ENCODE measurements at regions not wholly inside any gene's neighbourhood (a gene's known extent, or its start where the extent isn't known, plus 50 kb on each side); places are given as distances from the start of the nearest gene placed in this dataset.

GRCh38 chr10:107657851-107658250 is 493.3 kb upstream of the SORCS1 start:
- no peak overlapping the region for H3K9ac ChIP-seq (ENCODE audit: insufficient read length)
- no peak overlapping the region for H3K27ac ChIP-seq
- H3K36me3 ChIP-seq (ENCODE audit: insufficient read depth, low read length): no peaks in the 10 kb centered on the region
- H3K9me3 ChIP-seq (ENCODE audit: low read depth, low read length): no peaks in the 10 kb centered on the region
- no peak for DNase-seq (ENCODE audit: low read depth, low spot score)
- TF ChIP-seq EZH2 (IDR thresholded peaks at IDR 0.05): no peak
- TF ChIP-seq FOXP2 (optimal IDR thresholded peaks at IDR 0.05; ENCODE audit: control extremely low read depth, extremely low read length, insufficient read depth): no peak
- TF ChIP-seq POLR2AphosphoS5 (IDR thresholded peaks at IDR 0.05; ENCODE audit: borderline replicate concordance, low read depth, low read length): no peak
- no peak overlapping the region for H3K4me3 ChIP-seq

GRCh38 chr10:107656932-107657331 is 492.4 kb upstream of the SORCS1 start:
- no peak overlapping the region for H3K27ac ChIP-seq
- TF ChIP-seq POLR2AphosphoS5 (IDR thresholded peaks at IDR 0.05; ENCODE audit: borderline replicate concordance, low read depth, low read length): no peak
- no peak for TF ChIP-seq FOXP2 (optimal IDR thresholded peaks at IDR 0.05; ENCODE audit: control extremely low read depth, extremely low read length, insufficient read depth)
- TF ChIP-seq EZH2 (IDR thresholded peaks at IDR 0.05): no peak
- no peaks in the 10 kb centered on the region for H3K36me3 ChIP-seq (ENCODE audit: insufficient read depth, low read length)
- no peak overlapping the region for H3K4me3 ChIP-seq
- H3K9me3 ChIP-seq (ENCODE audit: low read depth, low read length): no peaks in the 10 kb centered on the region
- no peak for DNase-seq (ENCODE audit: low read depth, low spot score)
- no peak overlapping the region for H3K9ac ChIP-seq (ENCODE audit: insufficient read length)

DNA sequence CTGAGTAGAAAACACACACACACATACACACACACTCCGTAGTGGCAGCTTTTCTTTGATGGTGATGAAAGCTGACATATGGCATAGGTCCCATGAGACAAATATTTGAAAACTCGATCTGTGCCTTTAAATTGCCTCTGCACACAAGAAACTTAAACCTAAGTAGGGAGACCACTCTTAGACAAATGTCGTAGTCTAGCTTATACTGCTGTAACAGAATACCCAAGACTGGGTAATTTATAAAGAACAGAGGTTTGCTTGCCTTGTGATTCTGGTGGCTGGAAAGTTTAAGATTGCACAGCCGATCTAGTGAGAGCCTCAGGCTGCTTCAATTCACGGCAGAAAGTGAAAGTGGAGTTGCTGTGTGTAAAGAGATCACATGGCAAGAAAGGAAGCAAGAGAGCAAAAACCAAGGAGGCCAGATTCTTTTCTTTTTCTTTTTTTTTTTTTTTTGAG is 489.4 kb upstream of the SORCS1 start:
- Histone ChIP-seq H3K27ac (no peak overlapping the region), H3K4me3 (peak overlapping the region; percentile 62), H3K36me3 (ENCODE audit: insufficient read depth, low read length) (no peaks in the 10 kb centered on the region), H3K9ac (ENCODE audit: insufficient read length) (no peak overlapping the region), H3K9me3 (ENCODE audit: low read depth, low read length) (no peaks in the 10 kb centered on the region)
- DNase-seq (ENCODE audit: low read depth, low spot score): no peak
- TF ChIP-seq POLR2AphosphoS5 (IDR thresholded peaks at IDR 0.05; ENCODE audit: borderline replicate concordance, low read depth, low read length) (no peak), EZH2 (IDR thresholded peaks at IDR 0.05) (no peak), FOXP2 (optimal IDR thresholded peaks at IDR 0.05; ENCODE audit: control extremely low read depth, extremely low read length, insufficient read depth) (no peak)

GRCh38 chr10:107650939-107651338 is 486.4 kb upstream of the SORCS1 start:
- no peaks in the 10 kb centered on the region for H3K9me3 ChIP-seq (ENCODE audit: low read depth, low read length)
- H3K4me3 ChIP-seq: no peak overlapping the region
- H3K9ac ChIP-seq (ENCODE audit: insufficient read length): no peak overlapping the region
- H3K27ac ChIP-seq: no peak overlapping the region
- TF ChIP-seq FOXP2 (optimal IDR thresholded peaks at IDR 0.05; ENCODE audit: control extremely low read depth, extremely low read length, insufficient read depth) (no peak), EZH2 (IDR thresholded peaks at IDR 0.05) (no peak), POLR2AphosphoS5 (IDR thresholded peaks at IDR 0.05; ENCODE audit: borderline replicate concordance, low read depth, low read length) (no peak)
- no peaks in the 10 kb centered on the region for H3K36me3 ChIP-seq (ENCODE audit: insufficient read depth, low read length)
- no peak for DNase-seq (ENCODE audit: low read depth, low spot score)

DNA sequence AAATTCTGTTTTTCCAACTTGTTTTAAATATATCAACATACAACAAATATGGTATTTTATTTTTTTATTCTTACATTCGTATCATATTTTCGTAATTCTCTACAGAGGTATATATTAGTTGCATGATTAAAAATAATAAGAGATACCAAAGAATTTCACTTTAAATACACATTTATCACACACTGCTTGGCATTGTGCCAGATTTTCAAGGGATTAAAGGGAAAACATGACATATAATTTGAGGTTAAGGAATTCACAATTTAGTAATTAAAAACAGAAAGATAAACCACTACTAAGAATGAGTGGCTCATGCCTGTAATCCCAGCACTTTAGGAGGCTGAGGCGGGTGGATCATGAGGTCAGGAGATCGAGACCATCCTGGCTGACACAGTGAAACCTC is 484.7 kb upstream of the SORCS1 start:
- H3K9ac ChIP-seq (ENCODE audit: insufficient read length): no peak overlapping the region
- H3K4me3 ChIP-seq: no peak overlapping the region
- H3K36me3 ChIP-seq (ENCODE audit: insufficient read depth, low read length): no peaks in the 10 kb centered on the region
- TF ChIP-seq EZH2 (IDR thresholded peaks at IDR 0.05): no peak
- TF ChIP-seq FOXP2 (optimal IDR thresholded peaks at IDR 0.05; ENCODE audit: control extremely low read depth, extremely low read length, insufficient read depth): no peak
- no peak for TF ChIP-seq POLR2AphosphoS5 (IDR thresholded peaks at IDR 0.05; ENCODE audit: borderline replicate concordance, low read depth, low read length)
- DNase-seq (ENCODE audit: low read depth, low spot score): no peak
- H3K9me3 ChIP-seq (ENCODE audit: low read depth, low read length): no peaks in the 10 kb centered on the region
- no peak overlapping the region for H3K27ac ChIP-seq

GRCh38 chr10:107647462-107647861 is 483.0 kb upstream of the SORCS1 start:
- no peak for DNase-seq (ENCODE audit: low read depth, low spot score)
- no peak overlapping the region for H3K4me3 ChIP-seq

GRCh38 chr10:107631876-107632275 is 467.4 kb upstream of the SORCS1 start:
- Histone ChIP-seq H3K36me3 (ENCODE audit: insufficient read depth, low read length) (no peaks in the 10 kb centered on the region), H3K4me3 (no peak overlapping the region), H3K9me3 (ENCODE audit: low read depth, low read length) (no peaks in the 10 kb centered on the region), H3K9ac (ENCODE audit: insufficient read length) (no peak overlapping the region), H3K27ac (no peak overlapping the region)
- TF ChIP-seq POLR2AphosphoS5 (IDR thresholded peaks at IDR 0.05; ENCODE audit: borderline replicate concordance, low read depth, low read length): no peak
- TF ChIP-seq FOXP2 (optimal IDR thresholded peaks at IDR 0.05; ENCODE audit: control extremely low read depth, extremely low read length, insufficient read depth): no peak
- no peak for TF ChIP-seq EZH2 (IDR thresholded peaks at IDR 0.05)
- no peak for DNase-seq (ENCODE audit: low read depth, low spot score)

More at GRCh38 chr10:107647462-107647861, 483.0 kb upstream of the SORCS1 start:
- no peak for TF ChIP-seq FOXP2 (optimal IDR thresholded peaks at IDR 0.05; ENCODE audit: control extremely low read depth, extremely low read length, insufficient read depth)
- TF ChIP-seq POLR2AphosphoS5 (IDR thresholded peaks at IDR 0.05; ENCODE audit: borderline replicate concordance, low read depth, low read length): no peak
- TF ChIP-seq EZH2 (IDR thresholded peaks at IDR 0.05): no peak
- H3K9me3 ChIP-seq (ENCODE audit: low read depth, low read length): no peaks in the 10 kb centered on the region
- H3K36me3 ChIP-seq (ENCODE audit: insufficient read depth, low read length): no peaks in the 10 kb centered on the region
- H3K9ac ChIP-seq (ENCODE audit: insufficient read length): no peak overlapping the region
- no peak overlapping the region for H3K27ac ChIP-seq

- H3K9me3 ChIP-seq (ENCODE audit: low read depth, low read length): no peaks in the 10 kb centered on the region
- no peak overlapping the region for H3K27ac ChIP-seq
- H3K4me3 ChIP-seq: no peak overlapping the region
- no peak for DNase-seq (ENCODE audit: low read depth, low spot score)
- no peak for TF ChIP-seq POLR2AphosphoS5 (IDR thresholded peaks at IDR 0.05; ENCODE audit: borderline replicate concordance, low read depth, low read length)
- no peak for TF ChIP-seq FOXP2 (optimal IDR thresholded peaks at IDR 0.05; ENCODE audit: control extremely low read depth, extremely low read length, insufficient read depth)
- no peak for TF ChIP-seq EZH2 (IDR thresholded peaks at IDR 0.05)
- no peak overlapping the region for H3K9ac ChIP-seq (ENCODE audit: insufficient read length)
- no peaks in the 10 kb centered on the region for H3K36me3 ChIP-seq (ENCODE audit: insufficient read depth, low read length)
Observed at GRCh38 chr10:107626862-107627261, 462.4 kb upstream of the SORCS1 start.

GRCh38 chr10:107623292-107623691 is 458.8 kb upstream of the SORCS1 start:
- DNase-seq (ENCODE audit: low read depth, low spot score): no peak
- H3K4me3 ChIP-seq: no peak overlapping the region
- H3K9me3 ChIP-seq (ENCODE audit: low read depth, low read length): no peaks in the 10 kb centered on the region
- no peaks in the 10 kb centered on the region for H3K36me3 ChIP-seq (ENCODE audit: insufficient read depth, low read length)
- TF ChIP-seq POLR2AphosphoS5 (IDR thresholded peaks at IDR 0.05; ENCODE audit: borderline replicate concordance, low read depth, low read length): no peak
- TF ChIP-seq FOXP2 (optimal IDR thresholded peaks at IDR 0.05; ENCODE audit: control extremely low read depth, extremely low read length, insufficient read depth): no peak
- TF ChIP-seq EZH2 (IDR thresholded peaks at IDR 0.05): no peak
- H3K27ac ChIP-seq: no peak overlapping the region
- H3K9ac ChIP-seq (ENCODE audit: insufficient read length): no peak overlapping the region

Data from SK-N-MC (cell line).